ENCODE measurements at regions not wholly inside any gene's neighbourhood (a gene's known extent, or its start where the extent isn't known, plus 50 kb on each side); places are given as distances from the start of the nearest gene placed in this dataset.

GRCh38 chr14:24690492-24690891, 56.5 kb upstream of the GZMB start:
- Histone ChIP-seq H3K4me3 (ENCODE audit: low read length) (no peak overlapping the region), H3K27me3 (ENCODE audit: control insufficient read depth in 2 of 2, insufficient read depth in 2 of 2, low read length in 2 of 2) (no peaks in the 10 kb centered on the region), H3K36me3 (ENCODE audit: control insufficient read depth in 2 of 3, insufficient read depth in 3 of 3, low read length in 3 of 3) (no peaks in the 10 kb centered on the region), H3K9me3 (ENCODE audit: control insufficient read depth in 2 of 3, low read length in 3 of 3) (no peaks in the 10 kb centered on the region), H3K27ac (ENCODE audit: low read depth, low read length) (no peak overlapping the region), H3K4me1 (ENCODE audit: control insufficient read depth in 2 of 2, insufficient read depth in 2 of 2, low read length in 2 of 2) (peaks cover 0 to 45% of the 10 kb centered on the region in 2 donors)
- H3K4me3 Mint-ChIP-seq: no peak overlapping the region
- H3K9me3 Mint-ChIP-seq: no peaks in the 10 kb centered on the region
- H3K27me3 Mint-ChIP-seq: peaks cover 2 to 10% (median 4%) of the 10 kb centered on the region in 5 donors
- intact Hi-C loops (cut with micrococcal nuclease): loop anchor here in 1 of 2 donors (5.0 kb wide), 3 partner anchors 83 to 442 kb away; partner anchors contain the start of genes GZMH and SDR39U1
- H3K4me1 Mint-ChIP-seq: peaks cover 11 to 44% (median 12%) of the 10 kb centered on the region in 7 donors
- CTCF ChIA-PET: no interaction called here
- POLR2A ChIA-PET: no interaction called here
- no peak overlapping the region for H3K27ac Mint-ChIP-seq
- peaks cover 0 to 6% (median 0%) of the 10 kb centered on the region in 5 donors for H3K36me3 Mint-ChIP-seq
- ATAC-seq: no peak
- DNase-seq: no peak

- intact Hi-C loops (cut with micrococcal nuclease): no loop called here
- H3K9me3 ChIP-seq (ENCODE audit: control insufficient read depth in 2 of 3, low read length in 3 of 3): no peaks in the 10 kb centered on the region
- Mint-ChIP-seq H3K27me3 (peaks cover 3 to 10% (median 4%) of the 10 kb centered on the region in 5 donors), H3K4me1 (peaks cover 5 to 44% (median 6%) of the 10 kb centered on the region in 7 donors), H3K4me3 (peak overlapping the region in 1 of 10 donors; percentile 44), H3K9me3 (no peaks in the 10 kb centered on the region), H3K36me3 (peaks cover 0 to 6% (median 0%) of the 10 kb centered on the region in 5 donors), H3K27ac (no peak overlapping the region)
- no peak for DNase-seq
- H3K27me3 ChIP-seq (ENCODE audit: control insufficient read depth in 2 of 2, insufficient read depth in 2 of 2, low read length in 2 of 2): no peaks in the 10 kb centered on the region
- H3K4me3 ChIP-seq (ENCODE audit: low read length): no peak overlapping the region
- H3K4me1 ChIP-seq (ENCODE audit: control insufficient read depth in 2 of 2, insufficient read depth in 2 of 2, low read length in 2 of 2): peaks cover 0 to 21% of the 10 kb centered on the region in 2 donors
- H3K27ac ChIP-seq (ENCODE audit: low read depth, low read length): no peak overlapping the region
- POLR2A ChIA-PET: no interaction called here
- CTCF ChIA-PET: no interaction called here
- no peak for ATAC-seq
- H3K36me3 ChIP-seq (ENCODE audit: control insufficient read depth in 2 of 3, insufficient read depth in 3 of 3, low read length in 3 of 3): no peaks in the 10 kb centered on the region
These were observed 54.2 kb upstream of the GZMB start for GRCh38 chr14:24688030-24688658.

All from naive thymus-derived CD4-positive, alpha-beta T cell (primary cell).